HFF-Myc (cell line): ENCODE measurements at regions not wholly inside any gene's neighbourhood (a gene's known extent, or its start where the extent isn't known, plus 50 kb on each side); places are given as distances from the start of the nearest gene placed in this dataset.

Experiments
- DNase-seq: peaks from one replicate; pipeline ENCODE4 v3.0.0-alpha.2; 2011; ENCODE audit warnings: low read depth; ENCODE audit errors: extremely low read depth
- H3K4me3 ChIP-seq: replicated peaks from 2 replicates; pipeline ENCODE4 v1.5.1; 2011; ENCODE audit warnings: low read depth, mild to moderate bottlenecking, control low read depth, low read length
- TF ChIP-seq, protein P1 (sequence below): IDR thresholded peaks from 2 replicates; pipeline ENCODE4 v1.5.1; 2012; ENCODE audit warnings: mild to moderate bottlenecking, low read depth, low read length, control low read depth; ENCODE audit errors: missing control alignments

DNA sequence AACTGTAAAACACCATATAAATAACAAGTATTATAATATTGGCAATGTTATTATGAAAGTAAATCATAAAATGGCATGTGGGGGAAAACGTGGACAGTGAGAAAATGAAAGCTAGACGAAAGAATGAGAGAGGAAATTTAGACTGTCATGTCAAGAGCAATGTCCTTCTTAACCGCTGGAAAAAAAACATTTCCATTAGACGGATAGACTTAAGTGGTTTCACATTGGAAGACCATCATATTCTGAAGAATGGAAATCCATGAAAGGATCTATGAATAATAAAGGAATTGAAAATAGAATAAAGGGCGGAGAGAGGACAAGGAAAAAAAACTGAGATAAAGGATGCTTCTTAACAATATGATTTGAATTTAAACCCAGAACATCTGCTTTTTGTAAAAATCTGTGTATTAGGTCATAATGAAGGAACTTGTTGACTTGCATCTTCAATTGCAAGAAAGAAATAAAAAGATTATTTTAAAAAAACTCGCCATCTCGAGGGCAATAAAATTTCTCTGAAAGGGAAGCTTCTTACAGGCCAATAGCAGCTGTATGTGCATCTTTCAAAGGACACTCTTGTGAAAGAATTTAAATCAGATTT, 90.6 kb downstream of the SPRY2 start:
- no peak for DNase-seq
- peak overlapping the region; percentile 18; the same call in 1 of the 2 replicates for H3K4me3 ChIP-seq
- TF ChIP-seq, protein P1, sequence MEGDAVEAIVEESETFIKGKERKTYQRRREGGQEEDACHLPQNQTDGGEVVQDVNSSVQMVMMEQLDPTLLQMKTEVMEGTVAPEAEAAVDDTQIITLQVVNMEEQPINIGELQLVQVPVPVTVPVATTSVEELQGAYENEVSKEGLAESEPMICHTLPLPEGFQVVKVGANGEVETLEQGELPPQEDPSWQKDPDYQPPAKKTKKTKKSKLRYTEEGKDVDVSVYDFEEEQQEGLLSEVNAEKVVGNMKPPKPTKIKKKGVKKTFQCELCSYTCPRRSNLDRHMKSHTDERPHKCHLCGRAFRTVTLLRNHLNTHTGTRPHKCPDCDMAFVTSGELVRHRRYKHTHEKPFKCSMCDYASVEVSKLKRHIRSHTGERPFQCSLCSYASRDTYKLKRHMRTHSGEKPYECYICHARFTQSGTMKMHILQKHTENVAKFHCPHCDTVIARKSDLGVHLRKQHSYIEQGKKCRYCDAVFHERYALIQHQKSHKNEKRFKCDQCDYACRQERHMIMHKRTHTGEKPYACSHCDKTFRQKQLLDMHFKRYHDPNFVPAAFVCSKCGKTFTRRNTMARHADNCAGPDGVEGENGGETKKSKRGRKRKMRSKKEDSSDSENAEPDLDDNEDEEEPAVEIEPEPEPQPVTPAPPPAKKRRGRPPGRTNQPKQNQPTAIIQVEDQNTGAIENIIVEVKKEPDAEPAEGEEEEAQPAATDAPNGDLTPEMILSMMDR = no peak

GRCh38 chr13:80249516-80250212, 91.3 kb downstream of the SPRY2 start:
- TF ChIP-seq, protein P1 = no peak
- DNase-seq = no peak

GRCh38 chr13:80245162-80245733, 95.7 kb downstream of the SPRY2 start:
- H3K4me3 ChIP-seq = no peak overlapping the region
- TF ChIP-seq, protein P1 = no peak
- no peak for DNase-seq

More at GRCh38 chr13:80249516-80250212, 91.3 kb downstream of the SPRY2 start:
- H3K4me3 ChIP-seq = peak overlapping the region; percentile 18; the same call in 1 of the 2 replicates

DNA sequence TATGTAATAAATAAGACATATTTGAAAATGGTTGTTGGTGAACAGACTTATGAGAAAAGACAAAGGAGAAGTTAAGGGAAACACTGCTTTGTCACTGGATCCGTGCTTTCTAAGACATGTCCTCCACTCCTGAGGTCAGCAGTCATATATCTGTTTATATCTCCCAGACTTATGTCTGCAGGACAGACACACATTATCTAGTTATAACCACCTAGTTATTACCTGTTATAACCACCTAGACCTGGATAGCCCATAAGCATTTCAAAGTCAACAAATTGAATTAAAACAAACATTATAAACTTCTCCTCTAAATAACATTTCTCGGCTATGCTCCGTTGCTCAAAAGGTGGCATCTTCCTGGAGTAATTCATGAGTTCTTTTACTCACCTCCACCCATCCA, 96.4 kb downstream of the SPRY2 start:
- TF ChIP-seq, protein P1 = no peak
- DNase-seq = no peak
- no peak overlapping the region for H3K4me3 ChIP-seq

GRCh38 chr13:80242728-80243427, 98.0 kb downstream of the SPRY2 start:
- H3K4me3 ChIP-seq = no peak overlapping the region
- TF ChIP-seq, protein P1 = no peak

DNA sequence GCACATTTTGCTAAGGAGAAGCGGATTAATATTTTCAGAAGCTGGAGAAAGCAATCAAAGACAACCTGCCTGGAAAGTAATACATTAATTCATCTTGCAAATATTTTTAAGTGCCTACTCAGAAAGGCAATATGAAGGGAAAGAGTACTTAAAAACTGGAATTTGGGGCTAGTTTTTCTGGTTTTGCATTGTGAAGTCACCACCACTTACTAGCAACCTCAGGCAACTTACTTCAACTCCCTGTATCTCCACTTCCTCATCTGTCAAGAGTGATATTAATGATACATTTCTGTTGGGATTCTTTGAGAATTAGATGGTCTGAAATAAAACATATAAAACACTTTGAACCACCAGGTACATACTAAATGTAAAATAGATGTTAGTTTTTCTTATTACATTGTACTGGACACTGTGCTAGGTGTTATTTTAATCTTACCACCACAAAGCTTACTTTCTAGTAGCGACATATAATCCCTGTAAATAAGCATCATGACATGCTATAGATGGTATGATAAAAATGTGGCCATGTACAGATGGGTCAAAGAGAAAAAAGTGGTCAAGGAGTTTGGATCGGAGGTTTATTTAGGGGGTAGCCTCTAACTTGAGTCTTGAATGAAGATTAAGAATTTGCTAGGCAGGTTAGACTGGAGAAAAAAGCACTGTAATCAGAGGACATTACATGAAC, 101.2 kb downstream of the SPRY2 start:
- no peak for DNase-seq
- TF ChIP-seq, protein P1 = no peak
- no peak overlapping the region for H3K4me3 ChIP-seq

More at GRCh38 chr13:80242728-80243427, 98.0 kb downstream of the SPRY2 start:
- no peak for DNase-seq
